GM12878 (cell line): ENCODE measurements at regions not wholly inside any gene's neighbourhood (a gene's known extent, or its start where the extent isn't known, plus 50 kb on each side); places are given as distances from the start of the nearest gene placed in this dataset.
"Not testable (repeated sequence)": the region's sequence is repeated elsewhere in the genome, so short reads cannot be mapped to it uniquely, and the experiment has no call there.

ENCODE experiments used
- ATAC-seq: fragments of 200-7000 bp; cut with Tn5 transposase; 3 replicates; pipeline ENCODE4 v1.9.1; 2020; ENCODE audit warnings: mild to moderate bottlenecking, moderate library complexity
- BruUV-seq: library from RNA; stranded (reverse); fragments of 400-500 nt; replicated peaks from 2 replicates; lab custom pipeline; 2021; lab: Mats Ljungman, UMichigan
- CTCF ChIA-PET: fragments of 300-600 bp; sonication (Branson Sonifier 250); formaldehyde crosslinking; extraction: SDS; loops from one replicate; lab custom pipeline; 2021; ENCODE audit warnings: inconsistent platforms; lab: Yijun Ruan, JAX
- POLR2A ChIA-PET: fragments of 350-600 bp; formaldehyde crosslinking; extraction: SDS; loops from one replicate; lab custom pipeline; 2021; ENCODE audit warnings: inconsistent platforms; lab: Charles Lee
- RAD21 ChIA-PET: fragments of 300-600 bp; sonication (Branson Sonifier 250); formaldehyde crosslinking; loops from one replicate; lab custom pipeline; 2023; ENCODE audit warnings: antibody characterized with exemption; ENCODE audit not compliant: unreplicated experiment; lab: Charles Lee
- SMC1A ChIA-PET: fragments of 300-600 bp; sonication (Branson Sonifier 250); formaldehyde crosslinking; loops from one replicate; lab custom pipeline; 2023; ENCODE audit not compliant: unreplicated experiment, uncharacterized antibody; lab: Charles Lee
- DNase-seq: peaks from one replicate; pipeline ENCODE4 v3.0.0-alpha.2; 2011; ENCODE audit warnings: low read depth, low spot score
- FAIRE-seq: peaks from 3 replicates; lab custom pipeline; 2011; peaks lifted over from hg19 to GRCh38; lab: Jason Lieb, UNC
- H2AFZ ChIP-seq: 2 replicates; pipeline ENCODE4 v1.6.0; 2011; ENCODE audit warnings: low read depth, low read length, control low read depth; ENCODE audit not compliant: control insufficient read depth
- H3K27ac ChIP-seq: 2 replicates; pipeline ENCODE4 v1.5.1; 2011; ENCODE audit warnings: control low read depth; ENCODE audit not compliant: control insufficient read depth, insufficient read depth
- H3K27me3 ChIP-seq, 2 experiments: replicated peaks in 1 of 2; 2 replicates each; pipeline versions ENCODE4 v1.6.0 to v1.6.1; 2011; ENCODE audit warnings: low read length in 1 of 2; ENCODE audit not compliant: control insufficient read depth in 2 of 2, insufficient read depth in 2 of 2
- H3K36me3 ChIP-seq, 2 experiments: 2 replicates each; pipeline ENCODE4 v1.5.1; 2011; ENCODE audit warnings: low read length in 1 of 2; ENCODE audit not compliant: control insufficient read depth in 2 of 2, insufficient read depth in 2 of 2
- H3K4me1 ChIP-seq: 2 replicates; pipeline ENCODE4 v1.6.1; 2011; ENCODE audit warnings: mild to moderate bottlenecking, low read length, moderate library complexity, mixed read lengths; ENCODE audit not compliant: control insufficient read depth, insufficient read depth
- H3K4me2 ChIP-seq: 2 replicates; pipeline ENCODE4 v1.6.0; 2011; ENCODE audit warnings: control low read depth; ENCODE audit not compliant: control insufficient read depth, insufficient read depth
- H3K4me3 ChIP-seq: fragments of 200-600 bp; sonication (generic); 2 replicates; pipeline ENCODE4 v1.5.1; 2016
- H3K79me2 ChIP-seq: 2 replicates; pipeline ENCODE4 v1.6.0; 2011; ENCODE audit warnings: low read length; ENCODE audit not compliant: control insufficient read depth, insufficient read depth
- H3K9ac ChIP-seq: 2 replicates; pipeline ENCODE4 v1.8.0; 2011; ENCODE audit warnings: low read length, control low read depth, mixed read lengths; ENCODE audit not compliant: control insufficient read depth, insufficient read depth
- H3K9me3 ChIP-seq: replicated peaks from 3 replicates; pipeline ENCODE4 v1.5.1; 2011; ENCODE audit warnings: mild to moderate bottlenecking, low read length; ENCODE audit not compliant: control insufficient read depth, insufficient read depth
- H4K20me1 ChIP-seq: 2 replicates; pipeline ENCODE4 v1.6.0; 2011; ENCODE audit not compliant: control insufficient read depth, insufficient read depth
- STAT3 ChIP-seq: IDR thresholded peaks from 2 replicates; pipeline ENCODE4 v1.6.1; 2011; ENCODE audit warnings: low read depth, low read length, improper control_type of control experiment
- ZBTB4 ChIP-seq: fragments of 450-650 bp; formaldehyde crosslinking; IDR thresholded peaks from 2 replicates; pipeline ENCODE4 v1.4.0; 2022; ENCODE audit warnings: mild to moderate bottlenecking, moderate library complexity
- WGBS: methylation state at CpG from one replicate; pipeline ENCODE4 v1.1.6; 2016; ENCODE audit warnings: low lambda C conversion rate; ENCODE audit not compliant: insufficient replicate concordance, insufficient coverage; ENCODE audit errors: missing lambda C conversion rate; 5-methylcytosine and 5-hydroxymethylcytosine counted together
- in situ Hi-C: fragments of 300-500 bp; cut with MboI; formaldehyde crosslinking; loops from 9 replicates; pipeline ENCODE4 v1.14.3; 2018; ENCODE audit warnings: mixed read lengths
- intact Hi-C: fragments of 100-400 bp; cut with micrococcal nuclease; formaldehyde crosslinking; loops from one replicate; pipeline ENCODE4 v1.14.2; 2022; ENCODE audit not compliant: unreplicated experiment

GRCh38 chr3:96480881-96481280 is 333.5 kb upstream of the EPHA6 start:
- Histone ChIP-seq H3K27ac (no peak overlapping the region), H3K4me2 (no peak overlapping the region), H4K20me1 (no peaks in the 10 kb centered on the region), H3K27me3 (no peaks in the 10 kb centered on the region), H3K9ac (no peak overlapping the region), H3K4me1 (no peaks in the 10 kb centered on the region), H3K4me3 (no peak overlapping the region), H3K36me3 (no peaks in the 10 kb centered on the region), H3K9me3 (no peaks in the 10 kb centered on the region), H3K79me2 (no peaks in the 10 kb centered on the region), H2AFZ (no peak overlapping the region)
- TF ChIP-seq ZBTB4 (CRISPR knock-in tag) (no peak), STAT3 (no peak)
- no peak for DNase-seq
- ChIA-PET RAD21 (no interaction called here), CTCF (no interaction called here), POLR2A (no interaction called here), SMC1A (no interaction called here)
- WGBS, result 61% methylated on average over 18 of the region's 18 CpGs
- no peak for ATAC-seq
- FAIRE-seq, result no peak
- no TSS peak for BruUV-seq
- in situ Hi-C loops (no loop called here), intact Hi-C loops (no loop called here)

DNA sequence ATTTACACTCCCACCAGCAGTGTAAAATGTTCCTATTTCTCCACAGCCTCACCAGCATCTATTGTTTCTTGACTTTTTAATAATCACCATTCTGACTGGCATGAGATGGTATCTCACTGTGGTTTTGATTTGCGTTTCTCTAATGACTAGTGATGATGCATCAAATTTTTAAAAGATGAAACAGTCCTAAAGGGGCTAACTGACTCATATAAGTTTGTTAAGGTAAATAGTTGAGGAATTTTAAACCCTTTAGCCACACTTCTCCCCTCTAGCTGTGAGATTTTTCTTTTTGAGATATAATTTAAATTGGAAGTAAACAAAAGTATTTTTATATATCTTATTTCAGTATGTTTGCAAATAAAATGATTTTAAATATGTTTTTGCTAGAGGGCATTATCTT is 331.2 kb upstream of the EPHA6 start:
- H3K4me1 ChIP-seq, FAIRE-seq, CTCF ChIA-PET, H3K9ac ChIP-seq, SMC1A ChIA-PET, BruUV-seq, H2AFZ ChIP-seq, POLR2A ChIA-PET, H4K20me1 ChIP-seq, H3K27ac ChIP-seq, in situ Hi-C loops, DNase-seq, H3K4me3 ChIP-seq, ATAC-seq, H3K79me2 ChIP-seq, H3K36me3 ChIP-seq, H3K4me2 ChIP-seq, RAD21 ChIA-PET, H3K9me3 ChIP-seq, intact Hi-C loops, H3K27me3 ChIP-seq: not testable (repeated sequence)
- 0% methylated on average over 1 of the region's 1 CpG for WGBS
